Upper lobe of right lung (tissue), 1 donor: ENCODE measurements at regions not wholly inside any gene's neighbourhood (a gene's known extent, or its start where the extent isn't known, plus 50 kb on each side); places are given as distances from the start of the nearest gene placed in this dataset.

Experiments used
- ATAC-seq: fragments of 200-7000 bp; cut with Tn5 transposase; one replicate; pipeline ENCODE4 v1.9.1; 2020; ENCODE audit warnings: mild to moderate bottlenecking, moderate library complexity
- DNase-seq: peaks from one replicate; pipeline ENCODE4 v3.0.0-alpha.2; 2020
- H3K27ac ChIP-seq: fragments of 200-600 bp; one replicate; pipeline ENCODE4 v1.8.0; 2022
- H3K27me3 ChIP-seq: fragments of 200-600 bp; one replicate; pipeline ENCODE4 v1.8.0; 2022; ENCODE audit warnings: mild to moderate bottlenecking
- H3K36me3 ChIP-seq: fragments of 200-600 bp; one replicate; pipeline ENCODE4 v1.8.0; 2022
- H3K4me1 ChIP-seq: fragments of 200-600 bp; one replicate; pipeline ENCODE4 v1.8.0; 2022
- H3K4me3 ChIP-seq: fragments of 200-600 bp; one replicate; pipeline ENCODE4 v1.8.0; 2022; ENCODE audit warnings: mild to moderate bottlenecking
- H3K9me3 ChIP-seq: fragments of 200-600 bp; one replicate; pipeline ENCODE4 v1.8.0; 2022
- intact Hi-C: fragments of 100-400 bp; cut with DNase I; formaldehyde crosslinking; loops from one replicate; pipeline ENCODE4 v1.11.0; 2022
- TF ChIP-seq, protein P1 (sequence below): fragments of 200-600 bp; IDR thresholded peaks from one replicate; pipeline ENCODE4 v1.8.0; 2022; ENCODE audit warnings: antibody characterized with exemption
- donor health status: DM: no; HTN: yes; CAD: no; lungs with severe emphysema.

DNA sequence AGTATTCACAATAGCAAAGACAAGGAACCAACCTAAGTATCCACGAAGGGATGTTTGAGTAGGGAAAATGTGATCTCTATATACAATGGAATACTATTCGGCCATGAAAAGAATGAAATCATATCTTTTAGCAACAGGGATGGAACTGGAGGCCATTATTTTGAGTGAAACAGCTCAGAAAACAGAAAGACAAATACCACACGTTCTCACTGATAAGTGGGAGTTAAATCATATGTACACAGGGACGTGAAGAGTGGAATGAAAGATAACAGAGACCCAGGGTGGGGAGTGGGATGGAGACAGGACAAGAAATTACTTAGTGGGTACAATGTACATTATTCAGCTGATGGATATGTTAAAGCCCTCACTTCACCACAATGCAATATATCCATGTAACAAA, 1012.7 kb downstream of the TBC1D22A start:
- TF ChIP-seq, protein P1, sequence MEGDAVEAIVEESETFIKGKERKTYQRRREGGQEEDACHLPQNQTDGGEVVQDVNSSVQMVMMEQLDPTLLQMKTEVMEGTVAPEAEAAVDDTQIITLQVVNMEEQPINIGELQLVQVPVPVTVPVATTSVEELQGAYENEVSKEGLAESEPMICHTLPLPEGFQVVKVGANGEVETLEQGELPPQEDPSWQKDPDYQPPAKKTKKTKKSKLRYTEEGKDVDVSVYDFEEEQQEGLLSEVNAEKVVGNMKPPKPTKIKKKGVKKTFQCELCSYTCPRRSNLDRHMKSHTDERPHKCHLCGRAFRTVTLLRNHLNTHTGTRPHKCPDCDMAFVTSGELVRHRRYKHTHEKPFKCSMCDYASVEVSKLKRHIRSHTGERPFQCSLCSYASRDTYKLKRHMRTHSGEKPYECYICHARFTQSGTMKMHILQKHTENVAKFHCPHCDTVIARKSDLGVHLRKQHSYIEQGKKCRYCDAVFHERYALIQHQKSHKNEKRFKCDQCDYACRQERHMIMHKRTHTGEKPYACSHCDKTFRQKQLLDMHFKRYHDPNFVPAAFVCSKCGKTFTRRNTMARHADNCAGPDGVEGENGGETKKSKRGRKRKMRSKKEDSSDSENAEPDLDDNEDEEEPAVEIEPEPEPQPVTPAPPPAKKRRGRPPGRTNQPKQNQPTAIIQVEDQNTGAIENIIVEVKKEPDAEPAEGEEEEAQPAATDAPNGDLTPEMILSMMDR = no peak
- no peak for ATAC-seq
- Histone ChIP-seq H3K4me3 (no peak overlapping the region), H3K9me3 (no peaks in the 10 kb centered on the region), H3K4me1 (no peaks in the 10 kb centered on the region), H3K36me3 (no peaks in the 10 kb centered on the region), H3K27me3 (no peaks in the 10 kb centered on the region), H3K27ac (no peak overlapping the region)
- intact Hi-C loops = no loop called here
- DNase-seq = no peak

DNA sequence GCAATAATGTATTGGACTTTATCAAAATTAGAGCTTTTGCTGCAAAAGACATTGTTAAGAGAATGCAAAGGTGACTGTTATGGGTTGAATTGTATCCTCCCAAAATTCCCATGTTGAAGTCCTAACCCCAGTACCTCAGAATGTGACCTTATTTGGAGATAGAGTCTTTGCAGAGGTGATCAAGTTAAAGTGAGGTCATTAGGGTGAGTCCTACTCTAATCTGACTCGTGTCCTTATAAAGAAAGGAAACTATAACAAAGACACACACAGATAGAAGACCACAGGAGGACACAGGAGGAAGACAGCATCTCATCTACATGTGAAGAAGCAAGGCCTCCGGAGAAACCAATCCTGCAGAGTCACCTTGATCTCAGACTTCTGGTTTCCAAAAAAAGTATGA, 1011.2 kb downstream of the TBC1D22A start:
- ATAC-seq (no peak), DNase-seq (no peak)
- Histone ChIP-seq H3K27me3 (no peaks in the 10 kb centered on the region), H3K27ac (no peak overlapping the region), H3K4me3 (no peak overlapping the region), H3K4me1 (no peaks in the 10 kb centered on the region), H3K9me3 (no peaks in the 10 kb centered on the region), H3K36me3 (no peaks in the 10 kb centered on the region)
- intact Hi-C loops = no loop called here
- TF ChIP-seq, protein P1 = no peak

DNA sequence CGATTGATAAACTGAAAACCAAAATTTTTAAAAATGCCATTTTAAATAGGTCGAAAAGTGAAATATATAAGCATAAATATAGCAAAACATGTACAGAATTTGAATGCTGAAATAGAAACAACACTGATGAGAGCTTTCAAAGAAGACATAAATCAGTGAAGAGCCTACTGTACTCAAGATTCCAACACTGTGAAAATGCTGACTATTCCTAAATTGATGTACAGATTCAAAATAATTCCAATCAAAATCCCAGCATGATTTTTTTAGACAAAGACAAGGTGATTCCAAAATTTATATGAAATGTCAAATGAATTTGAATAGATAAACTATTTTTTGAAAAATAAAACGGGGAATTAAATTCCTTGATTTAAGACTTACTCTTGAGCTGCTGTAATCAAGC, 1010.4 kb downstream of the TBC1D22A start:
- no peaks in the 10 kb centered on the region for H3K4me1 ChIP-seq
- H3K27me3 ChIP-seq = no peaks in the 10 kb centered on the region
- no peak overlapping the region for H3K4me3 ChIP-seq
- no peak for DNase-seq
- no peaks in the 10 kb centered on the region for H3K36me3 ChIP-seq
- TF ChIP-seq, protein P1 = no peak
- H3K27ac ChIP-seq = no peak overlapping the region
- H3K9me3 ChIP-seq = no peaks in the 10 kb centered on the region
- intact Hi-C loops = no loop called here
- no peak for ATAC-seq

DNA sequence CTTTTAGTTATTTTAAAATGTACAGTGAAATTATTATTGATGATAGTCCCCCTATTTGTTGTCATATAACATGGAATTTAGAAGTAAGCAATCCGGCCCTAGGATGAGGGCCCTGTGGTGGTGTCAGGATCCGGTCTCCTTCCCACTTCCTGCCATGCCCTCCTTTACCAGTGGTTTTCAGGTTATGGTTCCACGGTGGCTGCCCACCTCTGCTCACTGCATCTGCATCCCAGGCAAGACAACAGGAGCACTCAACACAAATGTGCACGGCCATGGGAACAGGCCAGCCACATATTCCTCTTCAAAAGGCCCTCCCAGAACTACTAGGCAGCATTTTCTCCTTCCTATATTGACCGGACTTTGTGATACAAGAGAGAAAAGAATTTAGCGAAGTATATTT, 1007.2 kb downstream of the TBC1D22A start:
- intact Hi-C loops = no loop called here
- Histone ChIP-seq H3K27ac (no peak overlapping the region), H3K4me1 (no peaks in the 10 kb centered on the region), H3K9me3 (no peaks in the 10 kb centered on the region), H3K27me3 (peaks cover 10% of the 10 kb centered on the region), H3K4me3 (no peak overlapping the region), H3K36me3 (no peaks in the 10 kb centered on the region)
- ATAC-seq (no peak), DNase-seq (no peak)
- TF ChIP-seq, protein P1 = no peak

DNA sequence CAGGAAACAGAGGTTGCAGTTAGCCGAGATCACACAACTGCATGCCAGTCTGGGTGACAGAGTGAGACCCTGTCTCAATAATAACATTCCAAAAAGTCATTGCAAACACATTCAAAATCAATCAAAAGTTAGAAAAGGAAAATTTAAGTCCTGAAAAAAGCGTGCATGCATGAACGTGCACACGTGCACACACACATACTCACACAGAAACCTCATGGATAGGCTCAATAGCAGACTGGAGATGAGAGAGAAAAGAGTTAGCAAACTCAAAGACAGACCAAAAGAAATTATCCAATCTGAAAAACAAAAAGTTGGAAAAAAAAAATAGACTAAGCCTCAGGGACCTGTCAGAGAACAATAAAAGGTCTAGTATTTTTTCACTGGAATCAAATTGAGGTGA, 1005.6 kb downstream of the TBC1D22A start:
- ATAC-seq (no peak), DNase-seq (no peak)
- Histone ChIP-seq H3K36me3 (no peaks in the 10 kb centered on the region), H3K27ac (no peak overlapping the region), H3K4me1 (no peaks in the 10 kb centered on the region), H3K9me3 (no peaks in the 10 kb centered on the region), H3K4me3 (no peak overlapping the region), H3K27me3 (peaks cover 14% of the 10 kb centered on the region)
- TF ChIP-seq, protein P1 = no peak
- intact Hi-C loops = no loop called here

DNA sequence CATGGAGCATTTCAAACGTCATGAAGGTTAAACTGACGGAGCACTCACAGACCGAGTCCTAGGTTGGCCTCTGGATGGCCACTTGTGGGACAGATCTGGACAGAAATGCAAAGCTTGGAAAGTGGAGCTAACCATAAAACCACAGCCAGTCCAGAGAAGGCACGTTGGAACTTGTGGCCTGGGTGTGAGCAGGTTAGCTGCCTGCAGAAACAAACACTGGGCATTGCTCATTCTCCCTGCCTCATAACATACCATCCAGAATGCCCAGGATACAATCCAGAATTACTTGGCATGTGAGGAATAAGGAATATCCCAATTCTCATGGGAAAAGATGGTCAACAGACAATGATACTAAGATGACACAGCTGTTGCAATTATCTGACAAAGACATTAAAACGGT, 1005.0 kb downstream of the TBC1D22A start:
- DNase-seq = no peak
- Histone ChIP-seq H3K9me3 (no peaks in the 10 kb centered on the region), H3K27me3 (peaks cover 14% of the 10 kb centered on the region), H3K4me3 (no peak overlapping the region), H3K4me1 (no peaks in the 10 kb centered on the region), H3K27ac (no peak overlapping the region), H3K36me3 (no peaks in the 10 kb centered on the region)
- intact Hi-C loops = no loop called here
- TF ChIP-seq, protein P1 = no peak
- no peak for ATAC-seq
